ENCODE measurements at regions not wholly inside any gene's neighbourhood (a gene's known extent, or its start where the extent isn't known, plus 50 kb on each side); places are given as distances from the start of the nearest gene placed in this dataset.

DNA sequence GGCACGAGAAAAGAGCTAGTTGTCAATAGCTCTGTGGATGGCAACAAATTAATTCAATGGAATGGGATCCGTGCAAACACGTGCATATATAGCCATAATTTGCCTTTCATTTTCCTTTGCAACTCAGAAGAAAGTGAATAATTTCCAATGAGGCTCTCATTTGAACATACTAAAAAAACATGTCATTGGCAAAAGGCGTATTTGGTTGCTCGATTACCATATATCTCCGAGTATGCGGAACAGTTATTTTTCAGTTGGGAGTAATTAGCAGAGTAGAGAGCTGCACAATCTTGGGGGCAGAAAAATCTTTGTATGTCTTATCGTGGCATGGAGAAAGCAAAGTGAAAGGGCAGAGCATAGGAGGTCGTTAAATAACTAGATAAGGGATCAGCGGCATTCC is 257.4 kb downstream of the SV2B start:
- Histone ChIP-seq H3K27ac (ENCODE audit: low read depth, low read length) (no peak overlapping the region), H3K9me3 (ENCODE audit: control insufficient read depth in 1 of 2, insufficient read depth in 1 of 2, low read depth in 1 of 2, low read length in 2 of 2) (no peaks in the 10 kb centered on the region), H2AFZ (ENCODE audit: low read depth, low read length, poor library complexity, severe bottlenecking) (no peak overlapping the region), H3K9ac (ENCODE audit: low read length) (no peak overlapping the region), H3K4me1 (ENCODE audit: control insufficient read depth in 1 of 2, insufficient read depth in 2 of 2, low read length in 2 of 2) (no peaks in the 10 kb centered on the region), H4K20me1 (ENCODE audit: insufficient read depth) (no peaks in the 10 kb centered on the region), H3K36me3 (ENCODE audit: control insufficient read depth in 1 of 2, insufficient read depth in 2 of 2, low read length in 2 of 2) (no peaks in the 10 kb centered on the region), H3K4me3 (replicated peaks in 1 of 2; ENCODE audit: low read depth in 1 of 2, low read length in 2 of 2) (no peak overlapping the region), H3K9me2 (ENCODE audit: insufficient read depth) (no peaks in the 10 kb centered on the region), H3K27me3 (ENCODE audit: insufficient read depth, low read length) (peaks cover 16% of the 10 kb centered on the region), H3K4me2 (ENCODE audit: low read length) (no peak overlapping the region), H3K79me2 (ENCODE audit: insufficient read depth, low read length) (no peaks in the 10 kb centered on the region)
- no TSS peak for BruUV-seq (replicated peaks)
- DNase-seq (ENCODE audit: low read depth, low spot score), result no peak
- POLR2A ChIA-PET, result no interaction called here
- RAD21 ChIA-PET (ENCODE audit: low non-redundant PET in 1 of 2, low total read pairs in 2 of 2, uncharacterized antibody in 2 of 2, unreplicated experiment in 2 of 2), result no interaction called here
- no peak for TF ChIP-seq EZH2 (IDR thresholded peaks at IDR 0.05)
- no peak for TF ChIP-seq REST (IDR thresholded peaks at IDR 0.05; ENCODE audit: low read depth)
- no peak for TF ChIP-seq RAD21 (IDR thresholded peaks at IDR 0.05; ENCODE audit: low read depth)
- TF ChIP-seq CTCF (IDR thresholded peaks at IDR 0.05 in 2 of 3, conservative IDR thresholded peaks at IDR 0.05 in 1 of 3; ENCODE audit: borderline replicate concordance in 1 of 3, insufficient read depth in 1 of 3, low read depth in 2 of 3, low read length in 2 of 3), result no peak
- no peak for TF ChIP-seq ZNF274 (IDR thresholded peaks at IDR 0.05; ENCODE audit: low read depth, low read length)
- TF ChIP-seq MAX (IDR thresholded peaks at IDR 0.05), result no peak
- intact Hi-C loops (cut with micrococcal nuclease), result no loop called here
- no peak for ATAC-seq
- CTCF ChIA-PET, result no interaction called here

Data from HCT116 (cell line).